Uterus (tissue), 2 donors: ENCODE measurements at regions not wholly inside any gene's neighbourhood (a gene's known extent, or its start where the extent isn't known, plus 50 kb on each side); places are given as distances from the start of the nearest gene placed in this dataset.

Experiments used
- POLR2A ChIP-seq, 2 donors: fragments of 450-650 bp; IDR thresholded peaks; one replicate each; pipeline ENCODE4 v1.6.1; 2016; ENCODE audit warnings: antibody characterized with exemption in 2 of 2, mild to moderate bottlenecking in 1 of 2, moderate library complexity in 1 of 2
- TF ChIP-seq, protein P1 (sequence below), 4 experiments: fragments of 200-600 bp in 2 of 4; fragments of 450-650 bp in 2 of 4; sonication (generic) in 2 of 4; IDR thresholded peaks; one replicate each; pipeline ENCODE4 v1.5.1; 2016 to 2019; ENCODE audit warnings: antibody characterized with exemption in 4 of 4, mild to moderate bottlenecking in 2 of 4, moderate library complexity in 1 of 4

DNA sequence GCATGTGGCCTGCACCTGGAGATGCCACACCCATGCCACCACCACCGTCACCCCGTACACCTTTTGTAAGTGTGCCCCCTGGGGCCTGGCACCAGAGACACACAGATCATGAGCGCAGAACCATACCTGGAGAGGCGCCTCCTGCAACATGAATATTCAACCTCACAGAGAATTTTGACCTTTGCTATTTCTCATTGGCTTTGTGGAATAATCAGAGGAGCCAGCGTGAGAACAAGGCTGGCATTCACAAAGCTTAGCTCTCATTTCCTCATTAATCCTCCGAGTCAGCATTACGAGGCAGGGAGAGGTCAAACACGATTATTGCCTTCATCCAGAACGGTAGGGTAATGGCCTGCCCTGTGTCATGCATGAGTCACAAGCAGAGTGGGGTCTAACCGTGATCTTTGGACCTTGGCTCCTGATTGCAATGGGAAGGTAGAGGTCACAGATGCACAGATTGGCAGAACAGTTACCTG lies 73.0 kb upstream of the POMGNT2 start:
- TF ChIP-seq, protein P1, sequence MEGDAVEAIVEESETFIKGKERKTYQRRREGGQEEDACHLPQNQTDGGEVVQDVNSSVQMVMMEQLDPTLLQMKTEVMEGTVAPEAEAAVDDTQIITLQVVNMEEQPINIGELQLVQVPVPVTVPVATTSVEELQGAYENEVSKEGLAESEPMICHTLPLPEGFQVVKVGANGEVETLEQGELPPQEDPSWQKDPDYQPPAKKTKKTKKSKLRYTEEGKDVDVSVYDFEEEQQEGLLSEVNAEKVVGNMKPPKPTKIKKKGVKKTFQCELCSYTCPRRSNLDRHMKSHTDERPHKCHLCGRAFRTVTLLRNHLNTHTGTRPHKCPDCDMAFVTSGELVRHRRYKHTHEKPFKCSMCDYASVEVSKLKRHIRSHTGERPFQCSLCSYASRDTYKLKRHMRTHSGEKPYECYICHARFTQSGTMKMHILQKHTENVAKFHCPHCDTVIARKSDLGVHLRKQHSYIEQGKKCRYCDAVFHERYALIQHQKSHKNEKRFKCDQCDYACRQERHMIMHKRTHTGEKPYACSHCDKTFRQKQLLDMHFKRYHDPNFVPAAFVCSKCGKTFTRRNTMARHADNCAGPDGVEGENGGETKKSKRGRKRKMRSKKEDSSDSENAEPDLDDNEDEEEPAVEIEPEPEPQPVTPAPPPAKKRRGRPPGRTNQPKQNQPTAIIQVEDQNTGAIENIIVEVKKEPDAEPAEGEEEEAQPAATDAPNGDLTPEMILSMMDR (IDR thresholded peaks at IDR 0.05): no peak
- TF ChIP-seq POLR2A (IDR thresholded peaks at IDR 0.05): no peak
